ENCODE measurements at regions not wholly inside any gene's neighbourhood (a gene's known extent, or its start where the extent isn't known, plus 50 kb on each side); places are given as distances from the start of the nearest gene placed in this dataset.

DNA sequence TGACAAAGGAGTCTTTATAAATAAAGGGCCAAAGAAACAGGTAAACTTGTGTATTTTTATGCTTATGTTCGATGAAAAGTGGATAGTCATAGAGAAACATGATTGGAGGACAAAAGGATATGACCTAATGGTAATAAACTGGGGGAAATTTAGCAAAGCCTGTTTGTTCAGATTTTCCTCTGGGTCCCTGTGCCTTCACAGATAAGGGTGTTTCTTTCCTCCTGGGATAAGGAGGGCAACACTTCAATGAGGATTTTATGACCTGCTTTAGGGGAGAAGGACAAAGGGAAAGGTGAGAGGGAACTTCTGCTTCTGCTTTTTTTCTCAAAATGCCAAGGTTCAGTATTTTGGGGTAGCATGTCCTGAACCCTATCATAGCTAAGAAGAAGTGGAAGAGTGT is 531.3 kb upstream of the ALCAM start:
- TF ChIP-seq EZH2phosphoT487 (IDR thresholded peaks at IDR 0.05; ENCODE audit: low read depth, severe bottlenecking, unreplicated experiment), result no peak
- TF ChIP-seq, protein P1, sequence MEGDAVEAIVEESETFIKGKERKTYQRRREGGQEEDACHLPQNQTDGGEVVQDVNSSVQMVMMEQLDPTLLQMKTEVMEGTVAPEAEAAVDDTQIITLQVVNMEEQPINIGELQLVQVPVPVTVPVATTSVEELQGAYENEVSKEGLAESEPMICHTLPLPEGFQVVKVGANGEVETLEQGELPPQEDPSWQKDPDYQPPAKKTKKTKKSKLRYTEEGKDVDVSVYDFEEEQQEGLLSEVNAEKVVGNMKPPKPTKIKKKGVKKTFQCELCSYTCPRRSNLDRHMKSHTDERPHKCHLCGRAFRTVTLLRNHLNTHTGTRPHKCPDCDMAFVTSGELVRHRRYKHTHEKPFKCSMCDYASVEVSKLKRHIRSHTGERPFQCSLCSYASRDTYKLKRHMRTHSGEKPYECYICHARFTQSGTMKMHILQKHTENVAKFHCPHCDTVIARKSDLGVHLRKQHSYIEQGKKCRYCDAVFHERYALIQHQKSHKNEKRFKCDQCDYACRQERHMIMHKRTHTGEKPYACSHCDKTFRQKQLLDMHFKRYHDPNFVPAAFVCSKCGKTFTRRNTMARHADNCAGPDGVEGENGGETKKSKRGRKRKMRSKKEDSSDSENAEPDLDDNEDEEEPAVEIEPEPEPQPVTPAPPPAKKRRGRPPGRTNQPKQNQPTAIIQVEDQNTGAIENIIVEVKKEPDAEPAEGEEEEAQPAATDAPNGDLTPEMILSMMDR (IDR thresholded peaks at IDR 0.05; ENCODE audit: poor library complexity), result no peak
